Prostate gland (tissue), 2 donors: ENCODE measurements at regions not wholly inside any gene's neighbourhood (a gene's known extent, or its start where the extent isn't known, plus 50 kb on each side); places are given as distances from the start of the nearest gene placed in this dataset.

ENCODE experiments used
- POLR2A ChIP-seq: fragments of 450-650 bp; IDR thresholded peaks from one replicate; pipeline ENCODE4 v1.6.1; 2016; ENCODE audit warnings: antibody characterized with exemption, mild to moderate bottlenecking
- TF ChIP-seq, protein P1 (sequence below), 4 experiments: fragments of 200-600 bp in 2 of 4; fragments of 450-650 bp in 2 of 4; sonication (generic) in 2 of 4; IDR thresholded peaks; 1 replicate in 3 of 4; 2 replicates in 1 of 4; pipeline ENCODE4 v1.5.1; 2016 to 2019; ENCODE audit warnings: antibody characterized with exemption in 4 of 4, mild to moderate bottlenecking in 2 of 4, moderate library complexity in 2 of 4

DNA sequence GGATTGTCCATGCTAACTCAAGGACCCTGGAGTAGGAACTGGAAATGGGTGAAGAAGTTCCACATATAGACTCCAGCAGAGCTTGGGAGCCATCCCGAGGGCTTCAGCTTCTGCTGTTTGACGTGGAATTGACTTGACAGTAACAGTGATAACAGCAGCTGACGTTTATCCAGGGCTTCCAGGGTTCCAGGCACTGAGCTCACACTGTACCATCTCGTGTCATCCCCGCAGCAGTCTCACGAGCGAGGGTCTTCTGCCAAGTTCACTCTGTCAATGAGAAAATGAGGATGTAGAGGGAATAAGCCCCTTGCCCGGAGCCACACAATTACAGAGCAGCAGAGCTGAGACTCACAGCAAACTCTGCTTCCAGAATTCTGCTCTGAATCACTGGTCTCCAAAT, 447.7 kb downstream of the SIPA1L2 start:
- TF ChIP-seq, protein P1, sequence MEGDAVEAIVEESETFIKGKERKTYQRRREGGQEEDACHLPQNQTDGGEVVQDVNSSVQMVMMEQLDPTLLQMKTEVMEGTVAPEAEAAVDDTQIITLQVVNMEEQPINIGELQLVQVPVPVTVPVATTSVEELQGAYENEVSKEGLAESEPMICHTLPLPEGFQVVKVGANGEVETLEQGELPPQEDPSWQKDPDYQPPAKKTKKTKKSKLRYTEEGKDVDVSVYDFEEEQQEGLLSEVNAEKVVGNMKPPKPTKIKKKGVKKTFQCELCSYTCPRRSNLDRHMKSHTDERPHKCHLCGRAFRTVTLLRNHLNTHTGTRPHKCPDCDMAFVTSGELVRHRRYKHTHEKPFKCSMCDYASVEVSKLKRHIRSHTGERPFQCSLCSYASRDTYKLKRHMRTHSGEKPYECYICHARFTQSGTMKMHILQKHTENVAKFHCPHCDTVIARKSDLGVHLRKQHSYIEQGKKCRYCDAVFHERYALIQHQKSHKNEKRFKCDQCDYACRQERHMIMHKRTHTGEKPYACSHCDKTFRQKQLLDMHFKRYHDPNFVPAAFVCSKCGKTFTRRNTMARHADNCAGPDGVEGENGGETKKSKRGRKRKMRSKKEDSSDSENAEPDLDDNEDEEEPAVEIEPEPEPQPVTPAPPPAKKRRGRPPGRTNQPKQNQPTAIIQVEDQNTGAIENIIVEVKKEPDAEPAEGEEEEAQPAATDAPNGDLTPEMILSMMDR (IDR thresholded peaks at IDR 0.05): no peak
- TF ChIP-seq POLR2A: no peak
